ENCODE measurements at regions not wholly inside any gene's neighbourhood (a gene's known extent, or its start where the extent isn't known, plus 50 kb on each side); places are given as distances from the start of the nearest gene placed in this dataset.

GRCh38 chr3:147551491-147551890, 142.3 kb downstream of the ZIC1 start:
- Histone ChIP-seq H3K4me2 (no peak overlapping the region), H3K9me3 (no peaks in the 10 kb centered on the region), H3K4me1 (no peaks in the 10 kb centered on the region), H3K4me3 (no peak overlapping the region), H3K27ac (no peak overlapping the region)
- ChIA-PET CTCF (no interaction called here), POLR2A (no interaction called here)
- FAIRE-seq (no peak), ATAC-seq (no peak), DNase-seq (ENCODE audit: low read depth in 1 of 2, low spot score in 1 of 2) (no peak)
- no peak for TF ChIP-seq FOSL2 (IDR thresholded peaks at IDR 0.05)
- no peak for TF ChIP-seq FOSL2 (CRISPR knock-in tag; IDR thresholded peaks at IDR 0.05)
- TF ChIP-seq BHLHE40 (IDR thresholded peaks at IDR 0.05; ENCODE audit: low read depth, low read length) = no peak
- 63% methylated on average over 3 of the region's 3 CpGs for WGBS (ENCODE audit: missing lambda C conversion rate)

- DNase-seq (ENCODE audit: low read depth in 1 of 2, low spot score in 1 of 2) (no peak), ATAC-seq (no peak), FAIRE-seq (no peak)
- H3K4me3 ChIP-seq = no peak overlapping the region
- H3K4me2 ChIP-seq = no peak overlapping the region
- CTCF ChIA-PET = no interaction called here
- H3K9me3 ChIP-seq = no peaks in the 10 kb centered on the region
- POLR2A ChIA-PET = no interaction called here
- no peaks in the 10 kb centered on the region for H3K4me1 ChIP-seq
- TF ChIP-seq ZFP36 (IDR thresholded peaks at IDR 0.05; ENCODE audit: borderline replicate concordance, partially characterized antibody) (no peak), NR3C1 (IDR thresholded peaks at IDR 0.05) (no peak), POLR2AphosphoS2 (conservative IDR thresholded peaks at IDR 0.05; ENCODE audit: low read length) (no peak), USF2 (IDR thresholded peaks at IDR 0.05) (no peak), JUN (IDR thresholded peaks at IDR 0.05) (no peak), FOSL2 (IDR thresholded peaks at IDR 0.05) (no peak), FOSL2 (CRISPR knock-in tag; IDR thresholded peaks at IDR 0.05) (no peak), CEBPB (IDR thresholded peaks at IDR 0.05) (no peak), HMGXB4 (CRISPR knock-in tag; IDR thresholded peaks at IDR 0.05; ENCODE audit: borderline replicate concordance) (no peak), MAFK (IDR thresholded peaks at IDR 0.05; ENCODE audit: partially characterized antibody) (no peak), RFX5 (IDR thresholded peaks at IDR 0.05) (no peak), EHF (CRISPR knock-in tag; IDR thresholded peaks at IDR 0.05) (no peak), ATOH8 (CRISPR knock-in tag; IDR thresholded peaks at IDR 0.05; ENCODE audit: low read depth) (no peak), E2F6 (IDR thresholded peaks at IDR 0.05; ENCODE audit: borderline replicate concordance, low read depth) (no peak), HDAC2 (IDR thresholded peaks at IDR 0.05) (no peak), NFE2L2 (conservative IDR thresholded peaks at IDR 0.05; ENCODE audit: low read length) (no peak), CHD4 (IDR thresholded peaks at IDR 0.05; ENCODE audit: borderline replicate concordance) (no peak)
- no peak overlapping the region for H3K27ac ChIP-seq
Measured at GRCh38 chr3:147554332-147554731, 145.2 kb downstream of the ZIC1 start.

GRCh38 chr3:147572970-147573340, 163.8 kb downstream of the ZIC1 start:
- H3K4me3 ChIP-seq = no peak overlapping the region
- TF ChIP-seq TFCP2L1 (CRISPR knock-in tag; IDR thresholded peaks at IDR 0.05) (no peak), HDAC2 (IDR thresholded peaks at IDR 0.05) (no peak), ZFP36 (IDR thresholded peaks at IDR 0.05; ENCODE audit: borderline replicate concordance, partially characterized antibody) (no peak), ELK1 (IDR thresholded peaks at IDR 0.05; ENCODE audit: low read depth, low read length) (no peak), CEBPB (IDR thresholded peaks at IDR 0.05) (no peak), HMGXB4 (CRISPR knock-in tag; IDR thresholded peaks at IDR 0.05; ENCODE audit: borderline replicate concordance) (no peak), GATA3 (IDR thresholded peaks at IDR 0.05; ENCODE audit: borderline replicate concordance) (no peak), RAD21 (conservative IDR thresholded peaks at IDR 0.05 in 1 of 2, IDR thresholded peaks at IDR 0.05 in 1 of 2) (no peak), PBX3 (IDR thresholded peaks at IDR 0.05) (no peak), ZNF302 (CRISPR knock-in tag; IDR thresholded peaks at IDR 0.05) (no peak), MYC (IDR thresholded peaks at IDR 0.05; ENCODE audit: borderline replicate concordance, low read length) (no peak), EHF (CRISPR knock-in tag; IDR thresholded peaks at IDR 0.05) (no peak), E2F6 (IDR thresholded peaks at IDR 0.05; ENCODE audit: borderline replicate concordance, low read depth) (no peak)
- FAIRE-seq (no peak), DNase-seq (ENCODE audit: low read depth in 1 of 2, low spot score in 1 of 2) (no peak), ATAC-seq (no peak)
- H3K27ac ChIP-seq = no peak overlapping the region
- H3K4me1 ChIP-seq = no peaks in the 10 kb centered on the region
- H3K9me3 ChIP-seq = no peaks in the 10 kb centered on the region
- ChIA-PET POLR2A (no interaction called here), CTCF (no interaction called here)
- H3K4me2 ChIP-seq = no peak overlapping the region
